Omental fat pad (tissue), 3 donors: ENCODE measurements at regions not wholly inside any gene's neighbourhood (a gene's known extent, or its start where the extent isn't known, plus 50 kb on each side); places are given as distances from the start of the nearest gene placed in this dataset.

Source experiments
- ATAC-seq: fragments of 150-250 bp; one replicate; pipeline ENCODE4 v1.9.1; 2016; ENCODE audit warnings: mild to moderate bottlenecking, moderate library complexity; ENCODE audit not compliant: low FRiP score
- DNase-seq: peaks from one replicate; pipeline ENCODE4 v3.0.0-alpha.2; 2019; ENCODE audit warnings: low spot score
- CTCF ChIP-seq, 3 donors: fragments of 450-650 bp; IDR thresholded peaks; one replicate each; pipeline ENCODE4 v1.5.1; 2016 to 2017; ENCODE audit warnings: antibody characterized with exemption in 3 of 3, mild to moderate bottlenecking in 3 of 3, moderate library complexity in 2 of 3

GRCh38 chr5:158644301-158644700 is 455.4 kb downstream of the EBF1 start:
- TF ChIP-seq CTCF (IDR thresholded peaks at IDR 0.05): no peak
- no peak for DNase-seq
- no peak for ATAC-seq

- TF ChIP-seq CTCF (IDR thresholded peaks at IDR 0.05): no peak
- DNase-seq (no peak), ATAC-seq (no peak)
Observed at GRCh38 chr5:158643840-158644239, 455.9 kb downstream of the EBF1 start.

GRCh38 chr5:158642879-158643278 is 456.8 kb downstream of the EBF1 start:
- DNase-seq (no peak), ATAC-seq (no peak)
- no peak for TF ChIP-seq CTCF (IDR thresholded peaks at IDR 0.05)

GRCh38 chr5:158641016-158641415 is 458.7 kb downstream of the EBF1 start:
- ATAC-seq (no peak), DNase-seq (no peak)
- TF ChIP-seq CTCF (IDR thresholded peaks at IDR 0.05): no peak

GRCh38 chr5:158640593-158640980 is 459.1 kb downstream of the EBF1 start:
- DNase-seq: no peak
- TF ChIP-seq CTCF (IDR thresholded peaks at IDR 0.05): no peak
- no peak for ATAC-seq

GRCh38 chr5:158639881-158640592 is 459.7 kb downstream of the EBF1 start:
- no peak for DNase-seq
- TF ChIP-seq CTCF (IDR thresholded peaks at IDR 0.05): no peak
- ATAC-seq: no peak

- no peak for TF ChIP-seq CTCF (IDR thresholded peaks at IDR 0.05)
- DNase-seq: no peak
- no peak for ATAC-seq
Observed at GRCh38 chr5:158638396-158638795, 461.3 kb downstream of the EBF1 start.
